Fibroblast of skin of back (primary cell): ENCODE measurements at regions not wholly inside any gene's neighbourhood (a gene's known extent, or its start where the extent isn't known, plus 50 kb on each side); places are given as distances from the start of the nearest gene placed in this dataset.
"Not testable (repeated sequence)": the region's sequence is repeated elsewhere in the genome, so short reads cannot be mapped to it uniquely, and the experiment has no call there.

Source experiments
- DNase-seq: peaks from one replicate; pipeline ENCODE4 v3.0.0-alpha.2; 2013

GRCh38 chr9:104334549-104334948, 169.5 kb upstream of the OR13F1 start:
- no peak for DNase-seq

GRCh38 chr9:104339692-104340091, 164.4 kb upstream of the OR13F1 start:
- DNase-seq = peak; percentile 0

GRCh38 chr9:104342552-104342951, 161.5 kb upstream of the OR13F1 start:
- no peak for DNase-seq

- no peak for DNase-seq
These were observed 159.0 kb upstream of the OR13F1 start for GRCh38 chr9:104345061-104345460.

- DNase-seq = no peak
These were observed 153.5 kb upstream of the OR13F1 start for GRCh38 chr9:104350541-104350940.

- DNase-seq = no peak
These were observed 152.3 kb upstream of the OR13F1 start for GRCh38 chr9:104351726-104352125.

GRCh38 chr9:104361207-104361606, 142.9 kb upstream of the OR13F1 start:
- DNase-seq = no peak

- no peak for DNase-seq
These were observed 141.1 kb upstream of the OR13F1 start for GRCh38 chr9:104362912-104363472.

- peak; percentile 19 for DNase-seq
These were observed 136.6 kb upstream of the OR13F1 start for GRCh38 chr9:104367507-104367906.

GRCh38 chr9:104368318-104368717, 135.7 kb upstream of the OR13F1 start:
- not testable (repeated sequence) for DNase-seq

GRCh38 chr9:104374711-104375110, 129.4 kb upstream of the OR13F1 start:
- DNase-seq = no peak

- DNase-seq = no peak
These were observed 118.0 kb upstream of the OR13F1 start for GRCh38 chr9:104386013-104386412.

- DNase-seq = peak; percentile 35
These were observed 117.5 kb upstream of the OR13F1 start for GRCh38 chr9:104386425-104387069.

- DNase-seq = no peak
These were observed 116.0 kb upstream of the OR13F1 start for GRCh38 chr9:104388071-104388470.

GRCh38 chr9:104389341-104389740, 114.7 kb upstream of the OR13F1 start:
- no peak for DNase-seq

- DNase-seq = not testable (repeated sequence)
These were observed 109.2 kb upstream of the OR13F1 start for GRCh38 chr9:104394901-104395300.

GRCh38 chr9:104412238-104412637, 91.8 kb upstream of the OR13F1 start:
- no peak for DNase-seq

- DNase-seq = no peak
These were observed 87.6 kb upstream of the OR13F1 start for GRCh38 chr9:104416470-104416869.

- no peak for DNase-seq
These were observed 86.8 kb upstream of the OR13F1 start for GRCh38 chr9:104417296-104417695.

- DNase-seq = no peak
These were observed 75.0 kb upstream of the OR13F1 start for GRCh38 chr9:104429031-104429546.

- no peak for DNase-seq
These were observed 69.0 kb upstream of the OR13F1 start for GRCh38 chr9:104435059-104435458.

GRCh38 chr9:104448036-104448435, 56.0 kb upstream of the OR13F1 start:
- DNase-seq = no peak
